IPS-NIHi7 (cell line): ENCODE measurements at regions not wholly inside any gene's neighbourhood (a gene's known extent, or its start where the extent isn't known, plus 50 kb on each side); places are given as distances from the start of the nearest gene placed in this dataset.
"Not testable (repeated sequence)": the region's sequence is repeated elsewhere in the genome, so short reads cannot be mapped to it uniquely, and the experiment has no call there.

Source experiments
- DNase-seq: peaks from one replicate; pipeline ENCODE4 v3.0.0; 2012; ENCODE audit warnings: mixed read lengths; ENCODE audit errors: extremely low spot score

DNA sequence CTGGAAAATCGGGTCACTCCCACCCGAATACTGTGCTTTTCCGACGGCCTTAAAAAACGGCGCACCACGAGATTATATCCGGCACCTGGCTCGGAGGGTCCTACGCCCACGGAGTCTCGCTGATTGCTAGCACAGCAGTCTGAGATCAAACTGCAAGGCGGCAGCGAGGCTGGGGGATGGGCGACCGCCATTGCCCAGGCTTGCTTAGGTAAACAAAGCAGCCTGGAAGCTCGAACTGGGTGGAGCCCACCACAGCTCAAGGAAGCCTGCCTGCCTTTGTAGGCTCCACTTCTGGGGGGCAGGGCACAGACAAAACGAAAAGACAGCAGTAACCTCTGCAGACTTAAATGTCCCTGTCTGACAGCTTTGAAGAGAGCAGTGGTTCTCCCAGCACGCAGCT, 132.5 kb upstream of the TLE4 start:
- not testable (repeated sequence) for DNase-seq

DNA sequence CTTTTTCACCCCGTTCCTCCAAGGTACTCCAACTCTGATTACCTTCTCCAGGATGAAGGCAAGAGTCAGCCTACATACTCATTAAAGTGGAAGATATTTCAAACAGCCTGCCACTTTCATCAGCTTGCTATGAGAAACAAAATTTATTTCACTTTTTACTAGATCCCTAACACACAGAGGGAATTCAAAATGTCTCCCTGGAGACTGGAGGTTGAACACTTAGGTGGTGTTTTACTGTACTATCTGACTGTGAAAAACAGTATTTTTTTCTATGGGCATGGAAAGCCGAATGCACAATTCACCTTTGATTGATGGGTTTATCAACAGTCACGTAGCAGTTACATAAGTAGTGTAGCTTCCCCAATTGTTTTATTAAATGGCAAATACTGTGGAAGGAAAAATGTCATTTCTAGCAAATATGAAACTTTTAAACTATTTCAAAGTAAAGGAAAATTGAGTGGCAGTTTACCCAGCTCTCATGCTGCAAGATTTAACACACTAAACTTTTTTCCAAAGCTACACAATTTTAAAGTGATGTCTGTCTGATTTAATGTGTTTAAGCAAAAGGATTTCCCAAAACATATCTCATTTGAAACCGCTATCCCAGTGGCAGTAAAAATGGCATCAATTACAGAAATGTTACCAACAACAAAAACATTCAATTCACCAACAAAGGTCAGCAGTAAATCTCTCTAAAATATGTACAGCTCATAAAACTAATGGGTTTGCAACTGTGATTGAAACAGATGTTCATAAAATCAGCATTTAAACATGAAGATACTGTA, 125.0 kb upstream of the TLE4 start:
- no peak for DNase-seq

DNA sequence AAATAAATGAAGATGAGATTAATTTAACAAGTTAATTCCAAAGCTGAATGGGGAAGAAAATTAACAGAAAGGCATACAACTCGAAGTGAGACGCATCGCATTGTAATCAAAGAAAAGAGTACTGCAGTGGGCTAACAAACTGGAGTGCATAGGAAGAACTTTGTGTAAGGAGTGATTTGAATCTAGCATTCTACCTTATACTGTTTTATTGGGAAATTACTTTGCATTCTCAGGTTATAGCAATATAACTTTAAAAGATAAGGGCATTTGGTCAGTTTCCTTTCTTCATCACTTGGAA, 124.5 kb upstream of the TLE4 start:
- no peak for DNase-seq

DNA sequence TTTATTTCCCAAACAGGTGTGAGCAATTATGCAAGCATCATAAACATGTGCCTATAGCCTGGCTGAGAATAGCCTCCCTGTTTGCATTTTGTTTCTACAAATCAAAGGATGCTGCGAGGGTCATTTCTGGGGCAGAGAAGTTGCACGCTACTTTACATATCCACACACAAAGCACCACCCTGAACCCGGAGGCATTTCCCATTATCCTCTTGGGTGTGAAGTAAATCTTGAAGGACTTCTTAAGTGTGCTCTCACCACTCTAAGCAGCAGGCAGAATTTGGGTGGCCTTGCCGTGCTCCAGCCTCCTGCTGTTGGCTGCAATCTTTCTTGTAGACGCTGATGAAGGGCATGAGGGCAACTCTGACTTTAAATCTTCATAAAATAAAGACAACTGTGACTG, 124.0 kb upstream of the TLE4 start:
- no peak for DNase-seq

- no peak for DNase-seq
Measured at GRCh38 chr9:79452265-79452664, 119.5 kb upstream of the TLE4 start.

DNA sequence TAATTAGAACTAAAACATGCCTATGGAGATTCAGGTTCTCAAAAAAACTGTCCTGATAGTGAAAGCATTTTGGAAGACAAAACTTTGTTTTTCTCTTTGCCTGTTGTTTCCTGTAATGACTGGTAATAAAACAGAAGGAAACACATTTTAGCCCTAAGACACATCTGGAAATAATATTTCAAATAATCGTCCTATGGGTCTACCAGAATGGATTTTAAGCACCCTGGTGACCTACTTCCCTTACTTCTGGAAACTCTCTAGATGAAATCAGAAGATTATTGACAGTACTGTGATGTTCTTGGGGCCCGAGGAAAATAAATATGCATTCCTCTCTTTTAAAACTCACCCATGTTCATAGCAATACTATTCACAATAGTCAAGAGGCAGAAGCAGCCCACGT, 110.1 kb upstream of the TLE4 start:
- DNase-seq: no peak

DNA sequence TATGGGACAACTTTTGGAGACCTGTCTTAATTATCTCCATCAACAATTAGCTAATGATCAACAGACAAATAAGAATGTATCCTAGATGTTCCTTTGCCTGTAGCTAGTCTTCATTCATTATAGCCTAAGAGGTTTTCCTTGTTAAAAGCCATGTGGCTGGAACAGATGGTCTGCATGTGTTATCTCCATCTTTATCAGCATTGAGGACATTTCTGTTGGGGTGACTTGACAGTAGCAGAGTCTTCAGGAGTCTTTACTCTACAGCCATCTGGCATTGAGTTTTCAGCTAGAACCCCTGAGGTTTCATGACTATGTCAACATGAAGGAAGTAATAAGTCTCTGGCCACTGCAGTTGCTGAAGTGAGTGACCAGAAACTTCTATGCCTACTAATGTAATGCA, 106.6 kb upstream of the TLE4 start:
- DNase-seq: no peak

- DNase-seq: no peak
Measured at GRCh38 chr9:79469164-79469563, 102.6 kb upstream of the TLE4 start.

- no peak for DNase-seq
Measured at GRCh38 chr9:79470954-79471353, 100.8 kb upstream of the TLE4 start.

GRCh38 chr9:79471580-79472543, 99.9 kb upstream of the TLE4 start:
- DNase-seq: peak; percentile 26

GRCh38 chr9:79473704-79474103, 98.1 kb upstream of the TLE4 start:
- no peak for DNase-seq

DNA sequence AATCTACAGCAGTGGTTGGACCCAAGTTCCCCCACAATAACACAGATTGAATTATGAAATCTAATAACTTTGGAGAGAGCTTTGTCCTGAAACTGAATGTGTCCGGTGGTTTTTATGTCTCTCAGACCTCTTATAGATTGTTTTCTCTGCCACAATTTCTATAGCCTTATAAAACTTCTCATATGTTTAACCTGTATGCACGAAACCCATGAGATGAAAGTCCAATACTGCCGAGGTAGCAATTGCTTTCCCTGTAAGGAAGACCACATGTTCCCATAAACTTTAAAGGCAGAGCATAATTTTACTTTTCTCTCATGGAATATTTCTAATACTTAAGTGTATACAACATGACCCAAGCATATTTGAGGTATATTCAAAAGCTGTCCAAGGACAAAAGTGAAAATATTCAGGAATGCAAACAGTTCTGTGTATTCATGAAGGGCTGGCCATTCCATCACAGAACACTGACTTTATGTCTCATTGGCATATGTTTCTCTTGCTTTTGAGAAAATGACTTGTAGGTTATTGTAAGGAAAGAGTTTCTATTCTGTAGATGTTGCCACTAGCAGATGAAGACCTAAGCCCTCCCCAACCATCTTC, 94.4 kb upstream of the TLE4 start:
- no peak for DNase-seq

DNA sequence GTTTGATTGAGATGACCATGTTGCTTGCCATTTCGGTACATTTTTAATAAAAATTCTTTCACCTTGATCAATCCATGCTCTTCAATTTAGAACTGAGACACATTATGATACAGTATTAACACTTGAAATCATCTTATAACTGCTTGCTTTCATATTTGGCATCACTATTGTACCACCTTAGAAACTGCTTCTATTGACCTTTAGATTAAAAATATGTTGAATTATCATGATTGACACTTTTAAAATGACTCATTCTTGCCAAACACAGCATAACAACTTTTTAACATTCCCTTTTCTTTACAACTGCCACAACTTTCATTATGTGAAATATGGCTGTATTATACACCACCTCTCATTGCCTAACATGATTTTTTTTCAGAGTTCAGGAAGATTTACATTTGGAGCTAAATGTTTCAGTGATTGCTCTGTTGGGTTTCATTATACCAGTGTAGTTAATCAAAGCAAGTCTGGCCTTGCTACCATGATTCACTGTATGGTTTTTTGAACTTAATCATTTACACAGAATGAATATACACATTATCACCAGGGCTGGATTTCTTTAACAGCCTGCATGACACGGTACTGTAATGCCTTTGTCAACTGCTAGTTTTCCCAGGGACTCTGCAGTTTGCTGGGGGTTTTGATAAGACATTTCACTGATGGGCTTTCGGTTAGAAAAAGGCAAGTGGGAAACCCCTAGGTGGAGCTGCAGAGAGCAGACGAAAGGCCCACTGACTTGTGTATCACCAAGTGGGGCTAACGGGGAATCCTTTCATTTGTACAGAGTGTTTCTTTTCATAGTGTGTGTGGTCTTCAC, 93.6 kb upstream of the TLE4 start:
- peak; percentile 70 for DNase-seq

DNA sequence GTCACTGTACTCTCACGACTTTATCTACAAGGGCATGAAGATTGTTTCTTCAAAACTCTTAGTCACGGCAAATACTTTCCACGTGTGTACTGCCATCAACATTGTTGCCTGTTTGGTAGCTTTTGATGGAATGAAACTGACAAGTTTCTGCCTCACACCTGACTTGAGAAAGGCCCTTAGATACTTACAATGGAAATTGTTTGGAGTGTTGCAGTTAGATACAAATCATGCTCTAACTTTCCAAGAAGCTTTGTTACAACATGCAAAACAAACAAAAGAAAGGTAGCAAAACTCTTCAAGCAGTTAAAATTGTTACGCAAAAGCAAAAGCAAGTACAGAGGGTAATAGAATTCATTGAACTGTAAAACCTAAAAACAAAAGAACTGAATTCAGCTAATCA, 91.1 kb upstream of the TLE4 start:
- DNase-seq: no peak

- no peak for DNase-seq
Measured at GRCh38 chr9:79481846-79482477, 89.8 kb upstream of the TLE4 start.

DNA sequence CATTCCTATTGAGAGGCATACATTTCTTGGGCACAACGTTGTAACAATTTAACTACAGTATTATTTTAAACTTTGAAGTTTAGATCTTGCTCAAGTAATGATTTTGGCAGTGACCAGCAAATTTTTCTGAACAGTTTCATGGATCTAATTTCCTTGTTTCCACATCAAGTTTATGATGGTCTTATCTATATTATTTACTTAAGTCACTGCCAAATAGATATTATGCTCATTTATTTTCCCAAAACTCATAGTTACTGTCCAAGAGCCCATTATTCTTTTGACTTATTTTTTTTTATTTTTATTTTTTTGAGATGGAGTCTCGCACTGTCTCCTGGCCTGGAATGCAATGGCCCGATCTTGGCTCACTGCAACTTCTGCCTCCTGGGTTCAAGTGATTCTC, 86.5 kb upstream of the TLE4 start:
- no peak for DNase-seq

GRCh38 chr9:79489261-79490000, 82.3 kb upstream of the TLE4 start:
- peak; percentile 22 for DNase-seq

DNA sequence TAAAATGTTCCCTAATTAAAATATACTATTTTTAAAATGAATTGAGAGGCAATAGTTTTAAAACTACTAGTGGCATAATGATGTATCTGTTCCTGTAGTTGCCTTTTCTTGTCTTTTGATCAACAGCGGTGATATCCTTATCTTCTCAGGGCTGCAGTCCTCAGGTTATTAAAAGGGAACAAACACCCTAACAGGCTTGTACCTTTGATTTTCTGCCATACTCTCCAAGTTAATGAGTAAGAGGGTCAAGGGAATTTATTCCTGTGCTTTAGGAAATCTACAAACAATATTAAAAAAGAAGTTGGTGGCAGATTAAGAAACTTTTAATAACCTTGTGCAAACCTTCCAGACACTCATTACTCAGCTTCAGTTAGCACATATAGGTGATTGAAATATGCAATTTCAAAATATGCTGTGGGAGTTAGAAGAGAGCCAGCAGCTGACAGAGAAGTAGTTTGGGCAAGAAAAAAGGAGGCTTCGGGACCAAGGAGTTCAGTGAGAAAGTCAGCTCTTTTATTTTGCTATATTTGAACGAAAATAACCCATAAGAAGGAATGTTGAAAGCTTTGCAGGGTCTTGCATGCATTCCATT, 81.0 kb upstream of the TLE4 start:
- DNase-seq: no peak

DNA sequence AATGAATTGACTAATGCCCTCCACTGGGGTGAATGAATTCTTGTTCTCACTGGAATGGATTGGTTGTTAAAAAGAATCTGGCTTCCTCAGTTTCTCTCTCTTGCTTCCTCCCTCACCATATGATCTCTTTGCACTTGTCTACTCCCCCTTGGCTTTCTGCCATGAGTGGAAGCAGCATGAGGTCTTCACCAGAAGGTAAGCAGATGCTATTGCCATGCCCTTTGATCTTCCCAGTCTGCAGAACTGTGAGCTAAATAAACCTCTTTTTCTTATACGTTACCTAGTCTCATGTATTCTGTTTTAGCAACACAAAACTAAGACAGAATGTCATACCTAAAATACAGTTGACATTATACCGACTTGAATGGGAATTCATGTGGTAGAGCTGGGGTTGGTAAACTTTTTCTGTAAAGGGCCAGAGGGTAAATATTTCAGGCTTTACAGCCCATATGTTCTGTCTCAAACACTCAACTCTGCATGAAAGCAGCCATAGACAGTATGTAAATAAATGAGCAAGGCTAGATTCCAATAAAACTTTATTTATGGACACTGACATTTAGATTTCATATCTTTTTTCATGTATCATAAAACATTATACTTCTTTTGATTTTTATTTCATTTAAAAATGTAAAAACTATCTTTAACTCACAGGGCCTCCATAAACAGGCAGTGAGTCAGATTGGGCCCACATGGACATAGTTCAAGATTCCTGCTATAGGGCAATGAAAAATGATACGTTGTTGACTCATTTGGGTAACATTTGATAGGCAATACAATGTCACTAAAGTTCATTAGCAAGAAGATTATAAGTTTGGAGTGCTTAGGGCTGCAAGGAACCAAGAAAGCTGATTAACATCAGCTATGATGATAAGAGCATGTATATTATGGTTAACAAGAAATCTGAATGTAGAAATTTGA, 79.4 kb upstream of the TLE4 start:
- no peak for DNase-seq
